HUES64 (cell line): ENCODE measurements at regions not wholly inside any gene's neighbourhood (a gene's known extent, or its start where the extent isn't known, plus 50 kb on each side); places are given as distances from the start of the nearest gene placed in this dataset.
"Not testable (repeated sequence)": the region's sequence is repeated elsewhere in the genome, so short reads cannot be mapped to it uniquely, and the experiment has no call there.

ENCODE experiments used
- H3K27ac ChIP-seq: 2 replicates; pipeline ENCODE4 v1.7.0; 2013; ENCODE audit warnings: low read depth, low read length, inconsistent platforms
- H3K27me3 ChIP-seq: 2 replicates; pipeline ENCODE4 v1.6.1; 2013; ENCODE audit warnings: mild to moderate bottlenecking, low read length; ENCODE audit not compliant: insufficient read depth
- H3K36me3 ChIP-seq: 2 replicates; pipeline ENCODE4 v1.6.1; 2013; ENCODE audit warnings: mild to moderate bottlenecking, low read length; ENCODE audit not compliant: insufficient read depth
- H3K4me1 ChIP-seq: 2 replicates; pipeline ENCODE4 v1.6.1; 2013; ENCODE audit warnings: mild to moderate bottlenecking, low read length, moderate library complexity; ENCODE audit not compliant: insufficient read depth
- H3K4me3 ChIP-seq: 2 replicates; pipeline ENCODE4 v1.5.1; 2013; ENCODE audit warnings: mild to moderate bottlenecking, low read length, moderate library complexity
- H3K9ac ChIP-seq: 2 replicates; pipeline ENCODE4 v1.6.1; 2013; ENCODE audit warnings: mild to moderate bottlenecking, low read depth, low read length
- H3K9me3 ChIP-seq: 2 replicates; pipeline ENCODE4 v1.6.1; 2013; ENCODE audit warnings: low read depth, low read length; ENCODE audit not compliant: insufficient read depth
- WGBS: fragments of 150-250, 120-280 bp; methylation state at CpG from one replicate; pipeline ENCODE4 v1.1.7; 2013; ENCODE audit warnings: missing lambda C conversion rate; 5-methylcytosine and 5-hydroxymethylcytosine counted together

- Histone ChIP-seq H3K9me3 (no peaks in the 10 kb centered on the region), H3K4me3 (no peak overlapping the region), H3K27me3 (no peaks in the 10 kb centered on the region), H3K9ac (no peak overlapping the region), H3K36me3 (no peaks in the 10 kb centered on the region), H3K27ac (no peak overlapping the region), H3K4me1 (no peaks in the 10 kb centered on the region)
- 94% methylated on average over 5 of the region's 5 CpGs for WGBS
Observed at GRCh38 chr1:38173848-38174247, 127.3 kb upstream of the POU3F1 start.

GRCh38 chr1:38173157-38173831, 126.7 kb upstream of the POU3F1 start:
- Histone ChIP-seq H3K27me3 (no peaks in the 10 kb centered on the region), H3K9me3 (no peaks in the 10 kb centered on the region), H3K9ac (no peak overlapping the region), H3K4me1 (no peaks in the 10 kb centered on the region), H3K27ac (no peak overlapping the region), H3K36me3 (no peaks in the 10 kb centered on the region), H3K4me3 (no peak overlapping the region)
- WGBS: 88% methylated on average over 6 of the region's 6 CpGs

GRCh38 chr1:38169121-38169520, 122.5 kb upstream of the POU3F1 start:
- Histone ChIP-seq H3K4me3 (no peak overlapping the region), H3K36me3 (no peaks in the 10 kb centered on the region), H3K9ac (no peak overlapping the region), H3K4me1 (no peaks in the 10 kb centered on the region), H3K9me3 (no peaks in the 10 kb centered on the region), H3K27me3 (no peaks in the 10 kb centered on the region), H3K27ac (no peak overlapping the region)
- 98% methylated on average over 3 of the region's 3 CpGs for WGBS

- H3K9me3 ChIP-seq: no peaks in the 10 kb centered on the region
- no peaks in the 10 kb centered on the region for H3K4me1 ChIP-seq
- no peak overlapping the region for H3K4me3 ChIP-seq
- H3K27ac ChIP-seq: no peak overlapping the region
- no peak overlapping the region for H3K9ac ChIP-seq
- H3K36me3 ChIP-seq: no peaks in the 10 kb centered on the region
- WGBS: 97% methylated on average over 2 of the region's 2 CpGs
- H3K27me3 ChIP-seq: no peaks in the 10 kb centered on the region
Observed at GRCh38 chr1:38168365-38168764, 121.8 kb upstream of the POU3F1 start.

- Histone ChIP-seq H3K9me3 (no peaks in the 10 kb centered on the region), H3K4me3 (no peak overlapping the region), H3K36me3 (no peaks in the 10 kb centered on the region), H3K27me3 (no peaks in the 10 kb centered on the region), H3K4me1 (no peaks in the 10 kb centered on the region), H3K27ac (no peak overlapping the region), H3K9ac (no peak overlapping the region)
- WGBS: 88% methylated on average over 4 of the region's 4 CpGs
Observed at GRCh38 chr1:38166461-38166860, 119.9 kb upstream of the POU3F1 start.

GRCh38 chr1:38153778-38154470, 107.3 kb upstream of the POU3F1 start:
- Histone ChIP-seq H3K4me1 (peaks cover 12% of the 10 kb centered on the region), H3K27ac (no peak overlapping the region), H3K4me3 (no peak overlapping the region), H3K9me3 (no peaks in the 10 kb centered on the region), H3K36me3 (no peaks in the 10 kb centered on the region), H3K9ac (no peak overlapping the region), H3K27me3 (peaks cover 3% of the 10 kb centered on the region; the same call in 1 of the 2 replicates)
- WGBS: 82% methylated on average over 12 of the region's 12 CpGs

GRCh38 chr1:38153066-38153777, 106.6 kb upstream of the POU3F1 start:
- H3K4me1 ChIP-seq: peaks cover 12% of the 10 kb centered on the region
- H3K9ac ChIP-seq: no peak overlapping the region
- peaks cover 3% of the 10 kb centered on the region; the same call in 1 of the 2 replicates for H3K27me3 ChIP-seq
- H3K9me3 ChIP-seq: no peaks in the 10 kb centered on the region
- H3K4me3 ChIP-seq: no peak overlapping the region
- no peaks in the 10 kb centered on the region for H3K36me3 ChIP-seq
- H3K27ac ChIP-seq: no peak overlapping the region
- WGBS: 37% methylated on average over 4 of the region's 6 CpGs

- H3K36me3 ChIP-seq: no peaks in the 10 kb centered on the region
- no peak overlapping the region for H3K27ac ChIP-seq
- H3K9ac ChIP-seq: no peak overlapping the region
- WGBS: 96% methylated on average over 3 of the region's 3 CpGs
- H3K27me3 ChIP-seq: peaks cover 3% of the 10 kb centered on the region; the same call in 1 of the 2 replicates
- H3K4me1 ChIP-seq: peaks cover 12% of the 10 kb centered on the region
- H3K9me3 ChIP-seq: no peaks in the 10 kb centered on the region
- no peak overlapping the region for H3K4me3 ChIP-seq
Observed at GRCh38 chr1:38152351-38153065, 105.9 kb upstream of the POU3F1 start.

- no peaks in the 10 kb centered on the region for H3K36me3 ChIP-seq
- no peak overlapping the region for H3K9ac ChIP-seq
- H3K4me1 ChIP-seq: peaks cover 12% of the 10 kb centered on the region
- H3K9me3 ChIP-seq: no peaks in the 10 kb centered on the region
- H3K27me3 ChIP-seq: peaks cover 3% of the 10 kb centered on the region; the same call in 1 of the 2 replicates
- no peak overlapping the region for H3K4me3 ChIP-seq
- H3K27ac ChIP-seq: no peak overlapping the region
Observed at GRCh38 chr1:38151399-38151798, 104.8 kb upstream of the POU3F1 start.

GRCh38 chr1:38146079-38146478, 99.5 kb upstream of the POU3F1 start:
- 90% methylated on average over 2 of the region's 2 CpGs for WGBS
- H3K9me3 ChIP-seq, H3K27ac ChIP-seq, H3K27me3 ChIP-seq, H3K9ac ChIP-seq, H3K4me3 ChIP-seq, H3K36me3 ChIP-seq: not testable (repeated sequence)
- peaks cover 12% of the 10 kb centered on the region for H3K4me1 ChIP-seq

- Histone ChIP-seq H3K9me3 (no peaks in the 10 kb centered on the region; the same call in 1 of the 2 replicates), H3K9ac (no peak overlapping the region), H3K4me1 (peaks cover 42% of the 10 kb centered on the region), H3K36me3 (no peaks in the 10 kb centered on the region), H3K27me3 (no peaks in the 10 kb centered on the region), H3K27ac (no peak overlapping the region), H3K4me3 (no peak overlapping the region)
- WGBS: 98% methylated on average over 2 of the region's 2 CpGs
Observed at GRCh38 chr1:38142606-38143005, 96.0 kb upstream of the POU3F1 start.
